HS-27A (cell line): ENCODE measurements at regions not wholly inside any gene's neighbourhood (a gene's known extent, or its start where the extent isn't known, plus 50 kb on each side); places are given as distances from the start of the nearest gene placed in this dataset.

Experiments used
- DNase-seq: peaks from one replicate; pipeline ENCODE4 v3.0.0-alpha.2; 2012; ENCODE audit warnings: low read depth, missing footprints

- no peak for DNase-seq
Observed at GRCh38 chr12:11568155-11568761, 81.2 kb upstream of the ETV6 start.

GRCh38 chr12:11568762-11569478 is 80.6 kb upstream of the ETV6 start:
- no peak for DNase-seq

- DNase-seq = no peak
Observed at GRCh38 chr12:11569716-11570115, 79.8 kb upstream of the ETV6 start.

GRCh38 chr12:11573880-11574279 is 75.6 kb upstream of the ETV6 start:
- no peak for DNase-seq

GRCh38 chr12:11576104-11576503 is 73.4 kb upstream of the ETV6 start:
- peak; percentile 50 for DNase-seq

GRCh38 chr12:11577658-11578260 is 71.7 kb upstream of the ETV6 start:
- no peak for DNase-seq

GRCh38 chr12:11578461-11578993 is 70.9 kb upstream of the ETV6 start:
- no peak for DNase-seq

GRCh38 chr12:11580125-11580751 is 69.2 kb upstream of the ETV6 start:
- peak; percentile 85 for DNase-seq

GRCh38 chr12:11581179-11581755 is 68.2 kb upstream of the ETV6 start:
- DNase-seq = peak; percentile 51

GRCh38 chr12:11584221-11584855 is 65.1 kb upstream of the ETV6 start:
- no peak for DNase-seq

- DNase-seq = no peak
Observed at GRCh38 chr12:11592484-11592883, 57.0 kb upstream of the ETV6 start.

- no peak for DNase-seq
Observed at GRCh38 chr12:11593013-11593412, 56.5 kb upstream of the ETV6 start.

- DNase-seq = no peak
Observed at GRCh38 chr12:11595080-11595479, 54.4 kb upstream of the ETV6 start.

- DNase-seq = no peak
Observed at GRCh38 chr12:11596141-11596540, 53.3 kb upstream of the ETV6 start.

- DNase-seq = no peak
Observed at GRCh38 chr12:11598900-11599299, 50.6 kb upstream of the ETV6 start.
